ENCODE measurements at regions not wholly inside any gene's neighbourhood (a gene's known extent, or its start where the extent isn't known, plus 50 kb on each side); places are given as distances from the start of the nearest gene placed in this dataset.
"Not testable (repeated sequence)": the region's sequence is repeated elsewhere in the genome, so short reads cannot be mapped to it uniquely, and the experiment has no call there.

- Histone ChIP-seq H3K4me3 (ENCODE audit: insufficient read depth, low read depth, low read length) (no peak overlapping the region), H3K27me3 (ENCODE audit: control insufficient read depth, insufficient read depth, low read length) (no peaks in the 10 kb centered on the region), H3K36me3 (replicated peaks; ENCODE audit: control insufficient read depth, insufficient read depth, low read length) (no peaks in the 10 kb centered on the region)
- DNase-seq: no peak
These were observed 181.8 kb downstream of the TBC1D2B start for GRCh38 chr15:77895742-77896141.

GRCh38 chr15:77895145-77895544 lies 182.4 kb downstream of the TBC1D2B start:
- H3K4me3 ChIP-seq (ENCODE audit: insufficient read depth, low read depth, low read length); DNase-seq; H3K27me3 ChIP-seq (ENCODE audit: control insufficient read depth, insufficient read depth, low read length); H3K36me3 ChIP-seq (replicated peaks; ENCODE audit: control insufficient read depth, insufficient read depth, low read length): not testable (repeated sequence)

- not testable (repeated sequence) for DNase-seq; H3K36me3 ChIP-seq (replicated peaks; ENCODE audit: control insufficient read depth, insufficient read depth, low read length); H3K27me3 ChIP-seq (ENCODE audit: control insufficient read depth, insufficient read depth, low read length); H3K4me3 ChIP-seq (ENCODE audit: insufficient read depth, low read depth, low read length)
These were observed 183.6 kb downstream of the TBC1D2B start for GRCh38 chr15:77893671-77894640.

- H3K36me3 ChIP-seq (replicated peaks; ENCODE audit: control insufficient read depth, insufficient read depth, low read length); H3K27me3 ChIP-seq (ENCODE audit: control insufficient read depth, insufficient read depth, low read length); H3K4me3 ChIP-seq (ENCODE audit: insufficient read depth, low read depth, low read length); DNase-seq: not testable (repeated sequence)
These were observed 184.3 kb downstream of the TBC1D2B start for GRCh38 chr15:77893246-77893645.

- no peak for DNase-seq
- H3K27me3 ChIP-seq (ENCODE audit: control insufficient read depth, insufficient read depth, low read length): no peaks in the 10 kb centered on the region
These were observed 185.2 kb downstream of the TBC1D2B start for GRCh38 chr15:77892335-77892734.

GRCh38 chr15:77891862-77892261 lies 185.6 kb downstream of the TBC1D2B start:
- H3K27me3 ChIP-seq (ENCODE audit: control insufficient read depth, insufficient read depth, low read length); H3K4me3 ChIP-seq (ENCODE audit: insufficient read depth, low read depth, low read length); DNase-seq; H3K36me3 ChIP-seq (replicated peaks; ENCODE audit: control insufficient read depth, insufficient read depth, low read length): not testable (repeated sequence)

More at GRCh38 chr15:77892335-77892734, 185.2 kb downstream of the TBC1D2B start:
- Histone ChIP-seq H3K4me3 (ENCODE audit: insufficient read depth, low read depth, low read length) (no peak overlapping the region), H3K36me3 (replicated peaks; ENCODE audit: control insufficient read depth, insufficient read depth, low read length) (no peaks in the 10 kb centered on the region)

GRCh38 chr15:77890911-77891801 lies 186.4 kb downstream of the TBC1D2B start:
- H3K27me3 ChIP-seq (ENCODE audit: control insufficient read depth, insufficient read depth, low read length); H3K36me3 ChIP-seq (replicated peaks; ENCODE audit: control insufficient read depth, insufficient read depth, low read length); H3K4me3 ChIP-seq (ENCODE audit: insufficient read depth, low read depth, low read length); DNase-seq: not testable (repeated sequence)

GRCh38 chr15:77889828-77890725 lies 187.4 kb downstream of the TBC1D2B start:
- H3K36me3 ChIP-seq (replicated peaks; ENCODE audit: control insufficient read depth, insufficient read depth, low read length); DNase-seq; H3K27me3 ChIP-seq (ENCODE audit: control insufficient read depth, insufficient read depth, low read length); H3K4me3 ChIP-seq (ENCODE audit: insufficient read depth, low read depth, low read length): not testable (repeated sequence)

- DNase-seq: no peak
- H3K36me3 ChIP-seq (replicated peaks; ENCODE audit: control insufficient read depth, insufficient read depth, low read length): no peaks in the 10 kb centered on the region
- H3K4me3 ChIP-seq (ENCODE audit: insufficient read depth, low read depth, low read length): no peak overlapping the region
- H3K27me3 ChIP-seq (ENCODE audit: control insufficient read depth, insufficient read depth, low read length): no peaks in the 10 kb centered on the region
These were observed 188.3 kb downstream of the TBC1D2B start for GRCh38 chr15:77889009-77889806.

GRCh38 chr15:77887563-77888429 lies 189.7 kb downstream of the TBC1D2B start:
- DNase-seq; H3K4me3 ChIP-seq (ENCODE audit: insufficient read depth, low read depth, low read length); H3K36me3 ChIP-seq (replicated peaks; ENCODE audit: control insufficient read depth, insufficient read depth, low read length); H3K27me3 ChIP-seq (ENCODE audit: control insufficient read depth, insufficient read depth, low read length): not testable (repeated sequence)

- H3K27me3 ChIP-seq (ENCODE audit: control insufficient read depth, insufficient read depth, low read length): no peaks in the 10 kb centered on the region
- H3K36me3 ChIP-seq (replicated peaks; ENCODE audit: control insufficient read depth, insufficient read depth, low read length): no peaks in the 10 kb centered on the region
- H3K4me3 ChIP-seq (ENCODE audit: insufficient read depth, low read depth, low read length): no peak overlapping the region
- no peak for DNase-seq
These were observed 190.6 kb downstream of the TBC1D2B start for GRCh38 chr15:77886805-77887448.

- not testable (repeated sequence) for DNase-seq; H3K4me3 ChIP-seq (ENCODE audit: insufficient read depth, low read depth, low read length); H3K36me3 ChIP-seq (replicated peaks; ENCODE audit: control insufficient read depth, insufficient read depth, low read length); H3K27me3 ChIP-seq (ENCODE audit: control insufficient read depth, insufficient read depth, low read length)
These were observed 191.5 kb downstream of the TBC1D2B start for GRCh38 chr15:77885877-77886500.
